Gastroesophageal sphincter (tissue), 4 donors: ENCODE measurements at regions not wholly inside any gene's neighbourhood (a gene's known extent, or its start where the extent isn't known, plus 50 kb on each side); places are given as distances from the start of the nearest gene placed in this dataset.
"Not testable (repeated sequence)": the region's sequence is repeated elsewhere in the genome, so short reads cannot be mapped to it uniquely, and the experiment has no call there.

Experiments
- ATAC-seq: fragments of 150-250 bp; one replicate; pipeline ENCODE4 v1.9.1; 2016; ENCODE audit warnings: mild to moderate bottlenecking, moderate library complexity
- H3K27ac ChIP-seq, 4 donors: fragments of 200-600 bp; sonication (generic) in 3 of 4; 1 replicate in 3 of 4; 2 replicates in 1 of 4; pipeline ENCODE4 v1.5.1; 2016 to 2019
- H3K27me3 ChIP-seq: fragments of 200-600 bp; sonication (generic); one replicate; pipeline ENCODE4 v1.5.1; 2019
- H3K36me3 ChIP-seq, 2 donors: fragments of 200-600 bp; sonication (generic); one replicate each; pipeline ENCODE4 v1.5.1; 2019; ENCODE audit warnings: control low read depth in 1 of 2
- H3K4me1 ChIP-seq, 3 donors: fragments of 200-600 bp; sonication (generic); 1 replicate in 2 of 3; 2 replicates in 1 of 3; pipeline ENCODE4 v1.5.1; 2016 to 2019; ENCODE audit warnings: control low read depth in 2 of 3
- H3K4me3 ChIP-seq, 2 donors: fragments of 200-600 bp; sonication (generic); one replicate each; pipeline ENCODE4 v1.5.1; 2019; ENCODE audit warnings: mild to moderate bottlenecking in 1 of 2, moderate library complexity in 1 of 2
- H3K9me3 ChIP-seq, 3 donors: fragments of 200-600 bp; sonication (generic); one replicate each; pipeline ENCODE4 v1.5.1; 2017 to 2019; ENCODE audit warnings: control low read depth in 2 of 3
- EP300 ChIP-seq: sonication (generic); formaldehyde crosslinking; IDR thresholded peaks from one replicate; pipeline ENCODE4 v1.6.1; 2017; ENCODE audit warnings: antibody characterized with exemption, mild to moderate bottlenecking
- POLR2A ChIP-seq, 2 donors: fragments of 450-650 bp; IDR thresholded peaks; one replicate each; pipeline ENCODE4 v1.6.1; 2017; ENCODE audit warnings: antibody characterized with exemption in 2 of 2, mild to moderate bottlenecking in 2 of 2, moderate library complexity in 1 of 2
- POLR2AphosphoS5 ChIP-seq: sonication (generic); formaldehyde crosslinking; IDR thresholded peaks from one replicate; pipeline ENCODE4 v1.6.1; 2017; ENCODE audit warnings: antibody characterized with exemption
- WGBS, 2 donors: methylation state at CpG; one replicate each; pipeline ENCODE4 v1.1.5; 2018; ENCODE audit warnings: low coverage in 1 of 2; 5-methylcytosine and 5-hydroxymethylcytosine counted together
- TF ChIP-seq, protein P1 (sequence below), 4 experiments: fragments of 200-600 bp in 2 of 4; fragments of 450-650 bp in 2 of 4; sonication (generic) in 1 of 4; IDR thresholded peaks; one replicate each; pipeline ENCODE4 v1.5.1; 2017 to 2019; ENCODE audit warnings: antibody characterized with exemption in 4 of 4, mild to moderate bottlenecking in 2 of 4, moderate library complexity in 2 of 4

DNA sequence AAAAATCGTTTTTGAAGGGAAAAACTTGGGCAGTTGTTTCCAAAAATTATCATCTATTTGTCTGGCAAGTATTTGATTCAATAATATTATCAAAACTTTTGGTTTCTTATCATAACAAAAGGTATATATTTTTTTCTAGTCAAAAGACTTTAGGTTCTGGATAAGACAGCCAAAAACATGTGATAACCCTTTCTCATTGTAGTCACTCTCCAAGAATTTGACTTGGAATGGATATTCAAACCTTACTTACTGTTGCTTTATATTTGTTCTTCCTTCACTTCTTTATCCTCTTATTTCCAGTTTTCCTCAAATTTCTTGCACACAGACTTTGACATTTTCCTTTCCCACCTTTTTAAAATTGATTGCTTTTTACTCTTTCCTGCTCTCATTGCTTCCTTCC lies 140.9 kb upstream of the FAM3C start:
- no peaks in the 10 kb centered on the region for H3K36me3 ChIP-seq
- no peak overlapping the region for H3K27ac ChIP-seq
- H3K4me1 ChIP-seq = no peaks in the 10 kb centered on the region
- WGBS, 2 donors = 25 to 62% methylated on average over 1 of the region's 1 CpG
- H3K9me3 ChIP-seq = no peaks in the 10 kb centered on the region
- H3K4me3 ChIP-seq = no peak overlapping the region
- ATAC-seq = no peak
- TF ChIP-seq EP300 = no peak
- no peak for TF ChIP-seq POLR2A (IDR thresholded peaks at IDR 0.05)
- no peak for TF ChIP-seq POLR2AphosphoS5
- no peaks in the 10 kb centered on the region for H3K27me3 ChIP-seq

DNA sequence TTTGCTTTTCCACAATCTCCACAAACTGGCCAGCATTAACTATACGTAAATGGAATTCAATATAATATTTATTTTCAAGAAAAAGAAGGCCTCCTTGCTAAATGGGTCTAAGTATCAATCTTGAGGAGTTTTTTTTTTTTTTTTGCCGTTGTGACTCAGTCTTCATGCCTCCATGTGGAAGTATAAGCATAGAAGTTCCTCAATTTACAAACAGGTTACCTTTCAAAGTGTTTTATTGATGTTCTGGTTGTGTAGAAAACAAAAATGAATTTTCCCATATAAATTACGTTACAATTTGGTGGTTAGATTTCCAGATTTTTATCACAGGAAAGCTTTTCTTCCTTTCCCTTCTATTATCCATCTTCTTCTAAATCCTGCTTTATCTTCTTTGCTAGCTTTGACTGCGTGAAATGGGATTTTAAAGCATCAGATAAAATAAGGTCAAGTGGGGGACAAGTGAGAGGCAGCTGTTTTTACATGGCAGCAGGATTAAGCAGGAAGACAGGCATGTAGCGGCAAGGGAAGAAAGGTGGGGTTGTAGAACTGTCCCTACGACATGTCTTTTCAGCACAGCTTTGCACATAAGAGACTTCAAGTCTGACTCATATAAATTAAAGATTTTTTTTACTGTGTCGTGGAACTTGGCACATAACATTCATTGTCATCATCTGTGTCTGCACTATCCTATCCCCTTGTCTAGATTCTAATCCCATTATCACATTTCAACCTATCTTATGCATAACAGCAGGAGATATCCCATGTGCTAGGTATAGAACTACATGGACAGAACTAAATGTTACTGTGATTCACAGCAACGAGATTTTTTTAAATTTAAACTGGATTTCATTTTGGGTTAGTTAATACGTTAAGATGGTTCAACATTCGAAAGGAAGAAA lies 135.3 kb upstream of the FAM3C start:
- ATAC-seq = no peak
- Histone ChIP-seq H3K27ac (no peak overlapping the region), H3K4me1 (peaks cover 0 to 4% (median 0%) of the 10 kb centered on the region in 3 donors), H3K36me3 (no peaks in the 10 kb centered on the region), H3K4me3 (no peak overlapping the region), H3K9me3 (no peaks in the 10 kb centered on the region), H3K27me3 (no peaks in the 10 kb centered on the region)
- TF ChIP-seq, protein P1, sequence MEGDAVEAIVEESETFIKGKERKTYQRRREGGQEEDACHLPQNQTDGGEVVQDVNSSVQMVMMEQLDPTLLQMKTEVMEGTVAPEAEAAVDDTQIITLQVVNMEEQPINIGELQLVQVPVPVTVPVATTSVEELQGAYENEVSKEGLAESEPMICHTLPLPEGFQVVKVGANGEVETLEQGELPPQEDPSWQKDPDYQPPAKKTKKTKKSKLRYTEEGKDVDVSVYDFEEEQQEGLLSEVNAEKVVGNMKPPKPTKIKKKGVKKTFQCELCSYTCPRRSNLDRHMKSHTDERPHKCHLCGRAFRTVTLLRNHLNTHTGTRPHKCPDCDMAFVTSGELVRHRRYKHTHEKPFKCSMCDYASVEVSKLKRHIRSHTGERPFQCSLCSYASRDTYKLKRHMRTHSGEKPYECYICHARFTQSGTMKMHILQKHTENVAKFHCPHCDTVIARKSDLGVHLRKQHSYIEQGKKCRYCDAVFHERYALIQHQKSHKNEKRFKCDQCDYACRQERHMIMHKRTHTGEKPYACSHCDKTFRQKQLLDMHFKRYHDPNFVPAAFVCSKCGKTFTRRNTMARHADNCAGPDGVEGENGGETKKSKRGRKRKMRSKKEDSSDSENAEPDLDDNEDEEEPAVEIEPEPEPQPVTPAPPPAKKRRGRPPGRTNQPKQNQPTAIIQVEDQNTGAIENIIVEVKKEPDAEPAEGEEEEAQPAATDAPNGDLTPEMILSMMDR (IDR thresholded peaks at IDR 0.05) = no peak
- no peak for TF ChIP-seq POLR2AphosphoS5
- TF ChIP-seq EP300 = no peak
- TF ChIP-seq POLR2A (IDR thresholded peaks at IDR 0.05) = no peak
- 82 to 83% methylated on average over 9 to 10 of the region's 10 CpGs for WGBS, 2 donors

DNA sequence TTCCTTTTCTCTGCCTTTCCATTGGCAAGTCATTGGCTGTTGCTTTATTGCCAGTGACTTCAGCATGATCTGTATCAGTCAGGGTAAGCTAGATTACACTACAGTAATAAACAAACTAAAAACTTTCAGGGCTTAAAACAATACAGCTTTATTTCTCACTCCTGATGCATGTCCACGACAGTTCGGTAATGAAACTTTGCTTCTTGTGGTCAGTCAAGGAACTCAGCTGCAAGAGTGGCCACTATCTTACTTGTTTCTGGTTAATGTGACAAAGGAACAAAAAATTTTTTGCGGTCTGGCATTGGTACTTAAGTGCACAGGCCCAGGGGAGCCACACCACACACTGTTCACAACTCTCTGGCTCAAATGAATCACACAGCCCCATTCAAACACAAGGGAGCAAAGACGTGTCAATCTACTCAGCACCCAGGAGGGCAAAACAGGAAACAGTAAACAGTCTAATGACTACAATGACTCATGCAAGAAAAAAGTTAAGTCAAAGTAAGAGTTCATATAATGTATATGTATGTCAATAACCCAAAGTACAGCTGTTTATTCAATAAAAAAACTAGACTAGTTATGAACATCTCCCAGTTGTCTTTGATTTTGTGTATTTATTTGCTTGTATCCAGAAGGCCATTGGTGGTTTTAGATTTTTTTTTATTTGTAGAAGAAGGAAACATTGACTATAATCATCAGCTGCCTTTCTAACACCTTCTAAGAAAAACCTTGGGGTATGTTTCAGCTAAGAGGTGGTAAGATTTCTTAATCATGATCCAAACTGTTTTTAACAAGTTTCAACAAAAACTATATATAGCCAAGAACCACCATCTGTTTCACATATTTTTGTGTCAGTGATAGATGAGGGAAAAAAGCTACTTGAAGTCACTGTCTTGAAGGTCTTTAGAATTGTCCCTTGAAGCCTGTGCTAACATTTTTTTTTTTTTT lies 134.4 kb upstream of the FAM3C start:
- 48 to 67% methylated on average over 4 of the region's 4 CpGs for WGBS, 2 donors
- H3K27me3 ChIP-seq = no peaks in the 10 kb centered on the region
- no peak overlapping the region for H3K27ac ChIP-seq
- H3K36me3 ChIP-seq = no peaks in the 10 kb centered on the region
- H3K4me3 ChIP-seq = no peak overlapping the region
- TF ChIP-seq, protein P1 (IDR thresholded peaks at IDR 0.05) = no peak
- TF ChIP-seq EP300 (no peak), POLR2A (IDR thresholded peaks at IDR 0.05) (no peak), POLR2AphosphoS5 (no peak)
- H3K4me1 ChIP-seq = peaks cover 0 to 4% (median 0%) of the 10 kb centered on the region in 3 donors
- peak; percentile 50 for ATAC-seq
- no peaks in the 10 kb centered on the region for H3K9me3 ChIP-seq

DNA sequence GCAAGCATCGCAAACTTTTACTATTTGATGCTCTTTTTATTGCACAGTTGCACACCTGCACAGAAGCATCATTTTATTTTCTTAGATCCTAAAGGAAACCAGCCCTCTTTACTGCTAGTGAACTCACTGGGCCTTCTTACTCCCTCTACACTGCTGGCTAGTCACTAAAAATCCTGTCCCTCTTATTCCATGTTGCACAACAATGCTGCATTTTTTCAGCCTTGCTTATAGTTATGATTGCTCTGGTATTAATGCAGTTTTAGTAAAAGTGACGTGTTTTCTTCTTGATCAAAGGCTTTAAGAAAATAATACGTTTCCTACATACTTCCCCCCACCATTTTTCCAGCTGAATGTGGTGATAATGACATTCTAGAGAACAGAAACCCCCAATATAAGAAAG lies 132.9 kb upstream of the FAM3C start:
- H3K27ac ChIP-seq = no peak overlapping the region
- no peaks in the 10 kb centered on the region for H3K9me3 ChIP-seq
- peaks cover 0 to 4% (median 0%) of the 10 kb centered on the region in 3 donors for H3K4me1 ChIP-seq
- 80 to 95% methylated on average over 3 of the region's 3 CpGs for WGBS, 2 donors
- no peak overlapping the region for H3K4me3 ChIP-seq
- no peaks in the 10 kb centered on the region for H3K36me3 ChIP-seq
- no peak for TF ChIP-seq EP300
- no peak for TF ChIP-seq POLR2AphosphoS5
- no peak for TF ChIP-seq POLR2A (IDR thresholded peaks at IDR 0.05)
- TF ChIP-seq, protein P1 (IDR thresholded peaks at IDR 0.05) = no peak
- no peak for ATAC-seq
- H3K27me3 ChIP-seq = no peaks in the 10 kb centered on the region

DNA sequence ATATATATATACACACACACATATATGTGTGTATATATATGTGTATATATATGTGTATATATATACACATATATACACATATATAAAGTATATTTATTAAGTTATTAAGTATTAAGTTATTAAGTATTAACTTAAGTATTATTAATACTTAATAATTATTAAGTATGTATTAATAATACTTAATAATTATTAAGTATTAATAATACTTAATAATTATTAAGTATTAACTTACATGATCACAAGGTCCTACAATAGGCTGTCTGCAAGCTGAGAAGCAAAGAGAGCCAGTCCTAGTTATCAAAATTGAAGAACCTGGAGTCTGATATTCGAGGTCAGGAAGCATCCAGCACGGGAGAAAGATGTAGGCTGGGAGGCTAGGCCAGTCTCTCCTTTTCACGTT lies 130.1 kb upstream of the FAM3C start:
- 72 to 82% methylated on average over 3 of the region's 3 CpGs for WGBS, 2 donors
- H3K9me3 ChIP-seq, ATAC-seq, H3K27ac ChIP-seq, H3K4me3 ChIP-seq, H3K27me3 ChIP-seq, H3K4me1 ChIP-seq, H3K36me3 ChIP-seq: not testable (repeated sequence)
